Effector memory CD8-positive, alpha-beta T cell (primary cell): ENCODE measurements at regions not wholly inside any gene's neighbourhood (a gene's known extent, or its start where the extent isn't known, plus 50 kb on each side); places are given as distances from the start of the nearest gene placed in this dataset.

ENCODE experiments used
- ATAC-seq: fragments of 150-1000 bp; cut with Tn5 transposase; replicated peaks from 2 replicates; pipeline ENCODE4 v1.10.0; 2021; ENCODE audit warnings: mild to moderate bottlenecking, moderate library complexity
- DNase-seq, 3 experiments: peaks; one replicate each; pipeline ENCODE4 v3.0.0; 2021
- H3K27ac Mint-ChIP-seq, 2 donors: one replicate each; pipeline ENCODE4 v1.8.0; 2022; ENCODE audit warnings: mild to moderate bottlenecking in 2 of 2, mixed read lengths in 2 of 2, moderate library complexity in 2 of 2
- H3K27me3 Mint-ChIP-seq, 2 donors: one replicate each; pipeline ENCODE4 v1.8.0; 2022; ENCODE audit warnings: mixed read lengths in 2 of 2
- H3K36me3 Mint-ChIP-seq: one replicate; pipeline ENCODE4 v1.8.0; 2022; ENCODE audit warnings: mild to moderate bottlenecking, moderate library complexity, mixed read lengths; ENCODE audit not compliant: insufficient read depth
- H3K4me1 Mint-ChIP-seq, 2 donors: one replicate each; pipeline ENCODE4 v1.8.0; 2022; ENCODE audit warnings: low read depth in 2 of 2, mixed read lengths in 2 of 2
- H3K4me3 Mint-ChIP-seq, 2 donors: one replicate each; pipeline ENCODE4 v1.8.0; 2022; ENCODE audit warnings: mild to moderate bottlenecking in 2 of 2, mixed read lengths in 2 of 2, moderate library complexity in 2 of 2
- H3K9me3 Mint-ChIP-seq, 2 donors: one replicate each; pipeline ENCODE4 v1.8.0; 2022; ENCODE audit warnings: mixed read lengths in 2 of 2

DNA sequence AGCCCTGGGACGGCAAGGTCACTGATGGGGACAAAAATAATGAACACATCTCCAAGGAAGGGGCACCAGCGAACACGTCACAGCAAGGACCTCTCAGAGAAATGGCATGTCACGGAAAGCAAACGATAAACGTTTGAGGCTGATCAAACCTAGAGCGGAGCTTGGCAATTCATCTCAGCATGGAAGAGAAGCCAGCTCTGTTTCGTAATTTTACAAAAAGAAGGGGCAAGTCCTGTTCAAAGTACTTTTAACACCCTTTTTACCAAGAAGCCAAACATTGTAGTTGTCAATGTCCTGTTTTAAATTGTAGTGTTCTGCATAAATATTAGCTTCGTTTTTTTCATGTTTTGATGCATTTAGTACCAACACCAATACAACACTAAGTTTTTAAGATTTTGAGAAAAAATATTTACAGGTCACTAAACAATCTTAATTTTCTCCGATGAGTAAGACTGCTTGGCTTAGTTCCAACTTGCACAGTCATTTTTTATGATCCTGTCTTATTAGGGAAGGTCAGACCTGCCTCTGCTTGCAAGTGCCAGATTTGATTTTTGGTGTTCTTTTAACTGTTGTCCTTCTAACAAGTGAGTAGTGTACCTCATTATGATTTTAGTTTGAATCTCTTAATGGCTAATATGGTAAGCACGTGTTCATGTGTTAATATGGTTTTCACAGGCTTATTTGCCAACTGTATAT is 818.5 kb upstream of the SALL3 start:
- H3K9me3 Mint-ChIP-seq, result peaks cover 2 to 6% of the 10 kb centered on the region in 2 donors
- H3K27me3 Mint-ChIP-seq, result peaks cover 0 to 6% of the 10 kb centered on the region in 2 donors
- no peak overlapping the region for H3K4me3 Mint-ChIP-seq
- H3K4me1 Mint-ChIP-seq, result no peaks in the 10 kb centered on the region
- H3K27ac Mint-ChIP-seq, result no peak overlapping the region
- no peak for DNase-seq
- H3K36me3 Mint-ChIP-seq, result no peaks in the 10 kb centered on the region
- no peak for ATAC-seq

DNA sequence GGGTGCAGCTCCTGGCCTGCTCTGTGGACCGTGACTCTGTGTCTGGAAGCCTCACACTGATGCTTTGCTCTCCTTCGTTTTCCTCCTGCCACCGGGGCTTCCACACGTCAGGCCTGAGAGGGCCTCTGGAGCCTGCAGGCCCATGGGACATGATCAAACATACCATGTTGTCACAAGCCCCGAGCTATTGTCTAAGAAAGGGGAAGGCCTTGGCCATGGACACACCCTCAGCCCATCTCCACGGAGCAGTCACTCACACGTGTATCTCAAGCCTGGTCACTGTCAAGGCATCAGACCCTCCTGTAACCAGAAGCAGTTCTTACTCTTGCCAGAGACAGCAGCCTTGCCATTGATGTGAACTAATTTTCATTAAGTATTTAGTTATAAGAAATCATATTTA is 814.1 kb upstream of the SALL3 start:
- peaks cover 2 to 3% of the 10 kb centered on the region in 2 donors for H3K9me3 Mint-ChIP-seq
- DNase-seq (no peak), ATAC-seq (no peak)
- peaks cover 0 to 6% of the 10 kb centered on the region in 2 donors for H3K27me3 Mint-ChIP-seq
- no peak overlapping the region for H3K4me3 Mint-ChIP-seq
- H3K36me3 Mint-ChIP-seq, result no peaks in the 10 kb centered on the region
- peaks cover 0 to 4% of the 10 kb centered on the region in 2 donors for H3K4me1 Mint-ChIP-seq
- no peak overlapping the region for H3K27ac Mint-ChIP-seq

DNA sequence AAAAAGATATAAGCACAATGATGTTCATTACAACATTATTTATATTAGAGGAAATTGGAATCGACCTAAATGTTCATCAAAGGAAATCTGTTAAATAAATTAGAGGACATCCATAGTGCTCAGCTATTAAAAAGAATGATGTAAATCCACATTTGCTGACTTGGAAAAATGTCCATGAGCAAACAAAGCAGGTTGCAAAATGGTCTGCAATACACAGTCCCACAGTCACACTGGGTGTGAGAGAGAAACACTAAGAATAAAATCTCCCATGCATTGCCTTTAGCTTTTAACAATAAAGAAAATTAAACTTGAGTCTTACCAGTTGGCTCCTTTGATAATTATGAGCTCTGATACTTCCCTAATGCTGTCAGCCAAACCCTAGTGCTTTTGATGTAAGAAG is 811.1 kb upstream of the SALL3 start:
- Mint-ChIP-seq H3K4me3 (no peak overlapping the region), H3K27ac (no peak overlapping the region), H3K4me1 (peaks cover 0 to 4% of the 10 kb centered on the region in 2 donors), H3K9me3 (peaks cover 0 to 2% of the 10 kb centered on the region in 2 donors), H3K36me3 (no peaks in the 10 kb centered on the region), H3K27me3 (peaks cover 0 to 6% of the 10 kb centered on the region in 2 donors)
- ATAC-seq (no peak), DNase-seq (no peak)

DNA sequence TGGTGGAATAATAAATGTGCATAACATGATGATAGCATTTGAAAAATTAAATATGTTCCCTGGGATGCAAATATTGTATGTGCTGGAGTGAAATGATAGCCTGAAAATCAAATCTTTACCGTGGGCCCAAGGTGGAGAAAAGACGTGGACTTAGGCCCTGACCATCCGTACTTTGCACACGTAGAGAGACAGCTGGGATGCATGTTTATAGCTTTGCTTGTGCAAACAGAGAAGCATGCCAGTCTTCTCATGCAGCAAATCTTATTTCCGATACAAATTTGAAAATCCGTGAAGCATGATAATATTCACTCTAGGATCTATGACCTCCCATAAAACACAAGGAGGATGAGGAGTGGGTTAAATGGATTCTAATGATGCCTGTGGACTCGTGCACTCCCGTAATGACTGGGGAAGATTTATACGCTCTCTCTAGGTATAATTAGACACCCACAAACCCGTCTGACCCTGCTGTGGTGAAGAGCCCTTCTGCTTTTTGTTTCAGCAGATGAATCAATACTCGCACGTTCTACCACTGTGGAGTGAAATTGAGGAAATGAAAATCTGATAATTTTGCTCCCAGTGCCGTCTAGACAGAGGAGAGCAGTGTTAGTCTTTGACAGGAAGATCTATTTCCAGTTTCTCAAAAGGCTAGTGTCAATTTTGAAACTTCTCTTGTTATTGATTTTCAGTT is 810.3 kb upstream of the SALL3 start:
- H3K27me3 Mint-ChIP-seq, result peaks cover 0 to 6% of the 10 kb centered on the region in 2 donors
- ATAC-seq, result no peak
- H3K36me3 Mint-ChIP-seq, result no peaks in the 10 kb centered on the region
- H3K27ac Mint-ChIP-seq, result no peak overlapping the region
- no peak overlapping the region for H3K4me3 Mint-ChIP-seq
- peaks cover 0 to 2% of the 10 kb centered on the region in 2 donors for H3K9me3 Mint-ChIP-seq
- H3K4me1 Mint-ChIP-seq, result peaks cover 0 to 4% of the 10 kb centered on the region in 2 donors
- DNase-seq, result no peak

DNA sequence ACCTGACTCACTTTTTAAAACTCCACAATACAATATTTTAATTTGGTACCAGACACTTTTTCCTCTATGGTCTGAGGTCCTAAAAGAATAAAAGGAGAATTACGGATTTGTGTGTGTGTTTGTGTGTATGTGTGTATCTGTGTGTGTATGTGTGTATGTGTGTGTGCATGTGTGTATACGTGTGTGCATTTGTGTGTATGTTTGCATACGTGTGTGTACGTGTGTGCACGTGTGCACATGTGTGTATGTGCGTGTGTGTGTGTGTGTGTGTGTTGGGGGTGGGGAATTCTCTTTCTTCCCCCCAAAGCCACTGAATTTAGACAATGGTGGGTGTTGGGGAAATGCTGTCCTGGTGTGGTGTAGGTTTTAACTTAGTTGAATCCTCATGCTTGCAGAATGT is 807.7 kb upstream of the SALL3 start:
- Mint-ChIP-seq H3K4me1 (peaks cover 0 to 4% of the 10 kb centered on the region in 2 donors), H3K27me3 (peaks cover 0 to 5% of the 10 kb centered on the region in 2 donors), H3K9me3 (no peaks in the 10 kb centered on the region), H3K27ac (no peak overlapping the region), H3K36me3 (no peaks in the 10 kb centered on the region), H3K4me3 (no peak overlapping the region)
- DNase-seq (no peak), ATAC-seq (no peak)

DNA sequence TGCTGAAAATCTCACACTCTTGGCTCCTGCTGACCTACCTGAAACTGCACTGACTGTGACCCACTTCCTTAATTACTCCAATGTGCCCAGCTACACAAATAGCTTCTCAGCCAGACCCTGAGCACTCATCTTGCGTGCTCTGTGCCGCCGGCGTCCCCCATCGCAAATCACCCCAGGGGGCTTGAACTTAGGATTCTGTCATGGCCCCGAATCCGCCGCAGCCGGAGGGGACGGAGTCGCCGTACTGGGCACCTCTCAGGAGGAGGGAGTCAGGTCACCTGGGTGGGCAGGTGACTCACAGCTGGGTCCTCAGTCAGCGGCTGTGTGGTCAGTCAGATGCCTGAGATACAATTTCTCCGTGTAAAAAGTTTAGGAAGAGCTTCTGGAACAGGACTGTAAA is 804.9 kb upstream of the SALL3 start:
- Mint-ChIP-seq H3K9me3 (no peaks in the 10 kb centered on the region), H3K27ac (no peak overlapping the region), H3K27me3 (peaks cover 0 to 5% of the 10 kb centered on the region in 2 donors), H3K4me3 (no peak overlapping the region), H3K4me1 (peaks cover 0 to 2% of the 10 kb centered on the region in 2 donors), H3K36me3 (no peaks in the 10 kb centered on the region)
- DNase-seq (no peak), ATAC-seq (no peak)

DNA sequence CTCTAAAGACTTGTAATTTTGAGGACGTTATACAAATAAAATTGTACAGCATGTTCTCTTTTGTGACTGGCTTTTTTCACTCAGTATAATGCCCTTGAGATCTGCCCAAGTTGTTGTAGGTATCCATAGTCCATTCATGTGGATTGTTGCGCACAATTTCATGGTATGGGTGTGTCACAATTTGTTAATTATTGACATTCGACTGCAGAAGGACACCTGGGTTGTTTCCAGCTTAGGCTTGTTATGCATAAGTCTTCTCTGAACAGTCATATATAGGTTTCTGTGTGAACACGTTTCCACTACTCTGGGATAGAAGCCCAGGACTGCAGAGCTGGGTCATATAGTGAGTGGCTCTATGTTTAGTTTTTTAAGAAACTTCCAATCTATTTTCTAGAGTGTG is 800.8 kb upstream of the SALL3 start:
- peaks cover 0 to 5% of the 10 kb centered on the region in 2 donors for H3K27me3 Mint-ChIP-seq
- peaks cover 0 to 18% of the 10 kb centered on the region in 2 donors for H3K9me3 Mint-ChIP-seq
- no peaks in the 10 kb centered on the region for H3K4me1 Mint-ChIP-seq
- H3K36me3 Mint-ChIP-seq, result no peaks in the 10 kb centered on the region
- H3K4me3 Mint-ChIP-seq, result no peak overlapping the region
- no peak for ATAC-seq
- H3K27ac Mint-ChIP-seq, result no peak overlapping the region
- DNase-seq, result no peak

DNA sequence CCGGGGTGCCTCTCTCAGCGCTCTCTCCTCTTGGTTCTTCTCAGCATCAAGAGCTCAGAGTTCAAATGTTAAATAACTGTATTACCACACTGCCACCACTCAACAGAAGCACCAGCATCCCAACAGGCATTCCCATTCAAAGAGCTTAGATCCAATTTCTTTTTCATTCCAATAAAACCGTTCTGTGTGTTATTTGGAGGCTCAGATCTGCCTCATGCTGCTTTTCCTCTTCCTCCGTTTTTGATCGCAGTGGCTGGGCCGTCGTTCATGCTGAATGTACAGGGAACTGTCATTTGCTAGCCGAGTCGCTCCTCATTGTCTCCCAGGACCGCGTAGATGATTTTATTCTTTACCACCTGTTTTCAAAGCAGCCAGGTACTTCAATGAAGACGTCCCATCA is 798.9 kb upstream of the SALL3 start:
- Mint-ChIP-seq H3K36me3 (no peaks in the 10 kb centered on the region), H3K4me1 (no peaks in the 10 kb centered on the region), H3K4me3 (no peak overlapping the region), H3K9me3 (peaks cover 0 to 18% of the 10 kb centered on the region in 2 donors), H3K27ac (no peak overlapping the region), H3K27me3 (no peaks in the 10 kb centered on the region)
- DNase-seq, result no peak
- ATAC-seq, result no peak

DNA sequence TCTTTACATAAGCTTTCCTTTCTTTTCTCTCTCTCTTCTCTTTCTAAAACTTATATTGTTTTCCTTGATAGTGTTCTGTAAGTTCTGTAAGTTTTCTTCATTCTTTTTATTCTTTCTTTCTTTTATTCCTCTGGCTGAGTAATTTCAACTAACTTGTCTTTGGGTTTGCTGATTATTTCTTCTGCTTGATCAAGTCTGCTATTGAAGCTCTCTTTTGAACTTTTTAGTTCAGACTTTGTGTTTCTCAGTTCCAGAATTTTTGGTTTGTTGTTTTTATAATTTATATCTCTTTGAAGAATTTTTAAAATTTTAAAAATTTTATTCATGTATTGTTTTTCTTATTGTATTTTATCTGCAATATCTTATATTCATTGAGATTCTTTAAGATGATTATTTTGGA is 795.8 kb upstream of the SALL3 start:
- H3K4me1 Mint-ChIP-seq, result no peaks in the 10 kb centered on the region
- no peak for ATAC-seq

DNA sequence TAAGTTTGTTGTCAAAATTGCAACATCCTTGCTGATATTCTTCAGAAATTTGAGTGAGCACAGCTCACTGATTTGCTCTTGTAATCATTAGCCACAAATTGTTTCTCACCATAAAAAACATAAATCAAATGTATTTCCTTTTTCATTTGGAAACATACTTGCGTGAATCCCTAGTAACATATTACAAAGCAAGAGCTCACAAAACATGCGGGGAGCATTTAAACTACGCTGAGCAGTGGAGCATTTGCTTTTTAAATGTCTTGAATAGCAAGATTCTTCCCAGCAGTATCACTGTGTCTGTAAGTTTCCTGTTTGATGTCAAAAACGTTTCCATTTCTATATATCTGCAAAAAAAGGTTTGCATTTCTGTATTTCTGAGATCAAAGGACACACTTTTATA is 788.3 kb upstream of the SALL3 start:
- H3K27me3 Mint-ChIP-seq, result no peaks in the 10 kb centered on the region
- no peak for ATAC-seq
- H3K27ac Mint-ChIP-seq, result no peak overlapping the region
- DNase-seq, result no peak
- no peaks in the 10 kb centered on the region for H3K36me3 Mint-ChIP-seq
- no peak overlapping the region for H3K4me3 Mint-ChIP-seq
- H3K4me1 Mint-ChIP-seq, result no peaks in the 10 kb centered on the region
- peaks cover 0 to 2% of the 10 kb centered on the region in 2 donors for H3K9me3 Mint-ChIP-seq

More for the DNA sequence above, 795.8 kb upstream of the SALL3 start:
- no peaks in the 10 kb centered on the region for H3K27me3 Mint-ChIP-seq
- no peak for DNase-seq
- peaks cover 0 to 18% of the 10 kb centered on the region in 2 donors for H3K9me3 Mint-ChIP-seq
- no peaks in the 10 kb centered on the region for H3K36me3 Mint-ChIP-seq
- H3K4me3 Mint-ChIP-seq, result no peak overlapping the region
- no peak overlapping the region for H3K27ac Mint-ChIP-seq

DNA sequence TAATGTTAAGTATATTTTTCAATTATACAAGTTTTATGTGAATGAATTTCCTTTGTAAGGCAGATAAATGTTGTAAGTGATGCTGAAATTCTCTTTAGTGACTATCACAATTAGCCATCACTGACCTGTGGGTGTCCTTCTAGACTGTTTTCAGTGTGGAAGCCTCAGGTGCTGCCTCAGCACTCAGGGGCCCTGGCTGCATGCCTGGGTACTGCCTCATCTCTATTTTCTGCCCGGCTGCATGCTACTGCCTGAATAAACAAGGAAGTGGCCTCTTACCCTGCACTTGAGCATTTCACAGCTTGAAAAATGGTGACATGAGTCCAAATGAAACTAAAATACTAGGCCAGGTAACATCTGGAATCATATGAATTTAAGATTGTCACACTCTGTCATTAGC is 787.6 kb upstream of the SALL3 start:
- no peaks in the 10 kb centered on the region for H3K36me3 Mint-ChIP-seq
- no peak overlapping the region for H3K27ac Mint-ChIP-seq
- H3K4me3 Mint-ChIP-seq, result no peak overlapping the region
- peaks cover 0 to 2% of the 10 kb centered on the region in 2 donors for H3K9me3 Mint-ChIP-seq
- H3K27me3 Mint-ChIP-seq, result no peaks in the 10 kb centered on the region
- DNase-seq (no peak), ATAC-seq (no peak)
- no peaks in the 10 kb centered on the region for H3K4me1 Mint-ChIP-seq

DNA sequence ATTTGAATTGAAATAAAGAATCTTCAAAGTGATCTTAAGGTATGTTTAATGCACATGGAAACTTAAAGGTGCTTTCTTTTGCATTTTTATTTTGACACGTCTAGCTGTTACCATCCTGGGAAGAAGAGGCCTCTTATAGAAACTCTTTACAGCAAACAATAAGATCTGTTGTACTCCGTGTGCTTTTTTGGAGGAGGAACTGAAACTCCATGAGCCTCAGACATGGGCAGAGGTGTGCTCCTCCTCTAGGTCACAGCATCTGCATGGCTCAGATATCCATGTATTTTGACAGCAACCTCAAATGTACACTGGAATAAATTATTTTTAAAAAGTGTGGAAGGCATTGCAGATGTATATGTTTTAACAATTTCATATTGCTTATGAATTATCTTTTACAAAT is 783.3 kb upstream of the SALL3 start:
- ATAC-seq (no peak), DNase-seq (no peak)
- no peaks in the 10 kb centered on the region for H3K36me3 Mint-ChIP-seq
- H3K9me3 Mint-ChIP-seq, result peaks cover 6 to 12% of the 10 kb centered on the region in 2 donors
- no peak overlapping the region for H3K27ac Mint-ChIP-seq
- no peaks in the 10 kb centered on the region for H3K4me1 Mint-ChIP-seq
- peaks cover 0 to 7% of the 10 kb centered on the region in 2 donors for H3K27me3 Mint-ChIP-seq
- no peak overlapping the region for H3K4me3 Mint-ChIP-seq

DNA sequence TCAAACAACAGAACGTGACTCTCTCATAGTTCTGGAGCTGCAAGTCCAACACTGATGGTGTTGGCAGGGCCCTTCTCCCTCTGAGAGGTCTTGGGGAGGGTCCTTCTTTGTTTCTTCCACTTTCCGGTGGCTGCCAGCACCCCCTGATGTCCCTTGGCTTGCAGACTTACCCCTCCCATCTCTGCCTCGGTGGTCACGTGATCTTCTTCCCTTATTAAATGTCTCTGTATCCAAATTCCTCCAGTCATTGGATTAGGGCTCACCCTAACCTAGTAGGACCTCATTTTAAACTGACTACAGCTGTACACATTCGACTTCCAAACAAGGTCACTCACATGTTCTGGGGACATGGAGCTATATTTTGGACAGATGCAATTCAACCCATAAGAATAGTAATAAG is 780.6 kb upstream of the SALL3 start:
- DNase-seq (no peak), ATAC-seq (no peak)
- H3K27me3 Mint-ChIP-seq, result peaks cover 0 to 17% of the 10 kb centered on the region in 2 donors
- H3K36me3 Mint-ChIP-seq, result no peaks in the 10 kb centered on the region
- H3K4me3 Mint-ChIP-seq, result no peak overlapping the region
- no peaks in the 10 kb centered on the region for H3K4me1 Mint-ChIP-seq
- H3K27ac Mint-ChIP-seq, result no peak overlapping the region
- H3K9me3 Mint-ChIP-seq, result peaks cover 7 to 12% of the 10 kb centered on the region in 2 donors

DNA sequence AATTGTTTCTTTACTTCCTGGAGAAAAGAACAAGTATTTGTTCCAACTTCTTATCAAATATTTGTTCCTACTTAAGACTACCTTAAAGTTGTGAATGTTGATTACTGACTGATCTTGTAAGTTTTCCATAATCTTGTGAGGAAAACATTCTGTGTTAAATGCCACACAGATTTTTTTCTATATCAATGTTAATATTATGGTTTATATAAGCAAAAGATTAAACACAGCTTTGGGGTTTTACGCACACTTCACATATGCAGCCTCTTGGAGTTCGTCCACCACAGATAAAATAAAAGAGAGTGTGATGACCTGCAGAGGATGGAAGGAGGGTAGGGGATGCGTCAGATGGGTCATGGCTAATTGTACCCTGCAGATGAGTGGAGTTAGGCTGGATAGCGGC is 780.0 kb upstream of the SALL3 start:
- DNase-seq, result no peak
- no peaks in the 10 kb centered on the region for H3K36me3 Mint-ChIP-seq
- peaks cover 7 to 12% of the 10 kb centered on the region in 2 donors for H3K9me3 Mint-ChIP-seq
- H3K27ac Mint-ChIP-seq, result no peak overlapping the region
- H3K27me3 Mint-ChIP-seq, result peaks cover 0 to 20% of the 10 kb centered on the region in 2 donors
- no peak for ATAC-seq
- H3K4me1 Mint-ChIP-seq, result no peaks in the 10 kb centered on the region
- no peak overlapping the region for H3K4me3 Mint-ChIP-seq
